GM12878 (cell line): ENCODE measurements at regions not wholly inside any gene's neighbourhood (a gene's known extent, or its start where the extent isn't known, plus 50 kb on each side); places are given as distances from the start of the nearest gene placed in this dataset.

Experiments
- CTCF ChIP-seq, 3 experiments: IDR thresholded peaks in 2 of 3; conservative IDR thresholded peaks in 1 of 3; 2 replicates each; pipeline ENCODE4 v1.5.1; 2011; ENCODE audit warnings: low read depth in 3 of 3, low read length in 3 of 3, mild to moderate bottlenecking in 3 of 3, control low read depth in 2 of 3, moderate library complexity in 2 of 3, inconsistent platforms in 1 of 3, mixed read lengths in 1 of 3; ENCODE audit not compliant: control insufficient read depth in 2 of 3, insufficient read depth in 1 of 3; ENCODE audit errors: extremely low read depth in 1 of 3
- CUX1 ChIP-seq: IDR thresholded peaks from 2 replicates; pipeline ENCODE4 v1.6.1; 2012; ENCODE audit warnings: improper control_type of control experiment, low read depth, low read length; ENCODE audit not compliant: insufficient replicate concordance
- EZH2 ChIP-seq: IDR thresholded peaks from 2 replicates; pipeline ENCODE4 v1.6.1; 2012; ENCODE audit warnings: low read depth, mild to moderate bottlenecking, control low read depth, inconsistent platforms, low read length, borderline replicate concordance; ENCODE audit not compliant: control insufficient read depth
- FOXK2 ChIP-seq: fragments of 450-650 bp; IDR thresholded peaks from 2 replicates; pipeline ENCODE4 v1.6.1; 2017; ENCODE audit warnings: mild to moderate bottlenecking, moderate library complexity
- JUND ChIP-seq: IDR thresholded peaks from 2 replicates; pipeline ENCODE4 v1.6.1; 2012; ENCODE audit warnings: low read depth, mild to moderate bottlenecking, low read length, improper control_type of control experiment, moderate library complexity
- MTA2 ChIP-seq: fragments of 450-650 bp; IDR thresholded peaks from 2 replicates; pipeline ENCODE4 v1.6.1; 2016; ENCODE audit warnings: low read depth, mild to moderate bottlenecking, moderate library complexity
- NR2F1 ChIP-seq: fragments of 450-650 bp; conservative IDR thresholded peaks from 2 replicates; pipeline ENCODE4 v1.6.1; 2017; ENCODE audit warnings: mild to moderate bottlenecking
- POLR2A ChIP-seq: IDR thresholded peaks from 2 replicates; pipeline ENCODE4 v1.6.1; 2011; ENCODE audit warnings: low read depth, mild to moderate bottlenecking, low read length
- RELB ChIP-seq: fragments of 450-650 bp; IDR thresholded peaks from 2 replicates; pipeline ENCODE4 v1.6.1; 2017; ENCODE audit warnings: low read depth, mild to moderate bottlenecking, moderate library complexity
- REST ChIP-seq: IDR thresholded peaks from 2 replicates; pipeline ENCODE4 v1.6.1; 2012; ENCODE audit warnings: mild to moderate bottlenecking, low read depth, low read length
- SP1 ChIP-seq: IDR thresholded peaks from one replicate; pipeline ENCODE4 v1.6.1; 2011; ENCODE audit warnings: low read depth, low read length
- SREBF2 ChIP-seq: IDR thresholded peaks from 2 replicates; pipeline ENCODE4 v1.6.1; 2012; ENCODE audit warnings: mild to moderate bottlenecking, low read length
- TBL1XR1 ChIP-seq: IDR thresholded peaks from 2 replicates; pipeline ENCODE4 v1.6.1; 2012; ENCODE audit warnings: low read depth, low read length, improper control_type of control experiment
- ZBED1 ChIP-seq: IDR thresholded peaks from 2 replicates; pipeline ENCODE4 v1.6.1; 2016; ENCODE audit warnings: borderline replicate concordance

GRCh38 chr16:51430716-51431369 is 279.8 kb upstream of the SALL1 start:
- TF ChIP-seq CTCF (IDR thresholded peaks at IDR 0.05 in 2 of 3, conservative IDR thresholded peaks at IDR 0.05 in 1 of 3; ENCODE audit: control insufficient read depth in 2 of 3, extremely low read depth in 1 of 3, insufficient read depth in 1 of 3, low read depth in 3 of 3, low read length in 3 of 3): no peak
- TF ChIP-seq RELB: no peak
- no peak for TF ChIP-seq MTA2
- no peak for TF ChIP-seq TBL1XR1
- no peak for TF ChIP-seq POLR2A
- TF ChIP-seq JUND: no peak
- TF ChIP-seq CUX1: no peak
- TF ChIP-seq EZH2: no peak
- TF ChIP-seq SP1: no peak
- TF ChIP-seq REST: no peak
- no peak for TF ChIP-seq SREBF2
- no peak for TF ChIP-seq FOXK2
- TF ChIP-seq ZBED1: no peak
- no peak for TF ChIP-seq NR2F1
